ENCODE measurements at regions not wholly inside any gene's neighbourhood (a gene's known extent, or its start where the extent isn't known, plus 50 kb on each side); places are given as distances from the start of the nearest gene placed in this dataset.

GRCh38 chr20:4443016-4443415 is 193.9 kb upstream of the ADRA1D start:
- no peaks in the 10 kb centered on the region for H3K27me3 ChIP-seq (replicated peaks; ENCODE audit: insufficient read depth)
- intact Hi-C loops (cut with DNase I): no loop called here
- no peaks in the 10 kb centered on the region for H3K36me3 ChIP-seq
- H3K9me3 ChIP-seq: no peaks in the 10 kb centered on the region
- H3K27ac ChIP-seq: no peak overlapping the region
- WGBS: 55% methylated on average over 4 of the region's 4 CpGs
- H3K4me3 ChIP-seq: no peak overlapping the region
- no peak for TF ChIP-seq CTCF (IDR thresholded peaks at IDR 0.05)
- no peak for TF ChIP-seq POLR2AphosphoS5 (IDR thresholded peaks at IDR 0.05)
- TF ChIP-seq POLR2A (IDR thresholded peaks at IDR 0.05): no peak
- DNase-seq (ENCODE audit: low spot score): no peak
- no peaks in the 10 kb centered on the region for H3K4me1 ChIP-seq (replicated peaks)

- Histone ChIP-seq H3K4me3 (no peak overlapping the region), H3K9me3 (no peaks in the 10 kb centered on the region), H3K36me3 (no peaks in the 10 kb centered on the region), H3K4me1 (replicated peaks) (no peaks in the 10 kb centered on the region), H3K27me3 (replicated peaks; ENCODE audit: insufficient read depth) (no peaks in the 10 kb centered on the region), H3K27ac (no peak overlapping the region)
- 94% methylated on average over 3 of the region's 3 CpGs for WGBS
- DNase-seq (ENCODE audit: low spot score): no peak
- TF ChIP-seq POLR2A (IDR thresholded peaks at IDR 0.05) (no peak), CTCF (IDR thresholded peaks at IDR 0.05) (no peak), POLR2AphosphoS5 (IDR thresholded peaks at IDR 0.05) (no peak)
- intact Hi-C loops (cut with DNase I): no loop called here
Observed at GRCh38 chr20:4441871-4442270, 192.8 kb upstream of the ADRA1D start.

GRCh38 chr20:4441191-4441590 is 192.1 kb upstream of the ADRA1D start:
- no peak overlapping the region for H3K27ac ChIP-seq
- intact Hi-C loops (cut with DNase I): no loop called here
- DNase-seq (ENCODE audit: low spot score): no peak
- no peaks in the 10 kb centered on the region for H3K27me3 ChIP-seq (replicated peaks; ENCODE audit: insufficient read depth)
- TF ChIP-seq POLR2A (IDR thresholded peaks at IDR 0.05): no peak
- no peak for TF ChIP-seq CTCF (IDR thresholded peaks at IDR 0.05)
- no peak overlapping the region for H3K4me3 ChIP-seq
- 88% methylated on average over 2 of the region's 2 CpGs for WGBS
- H3K9me3 ChIP-seq: no peaks in the 10 kb centered on the region
- no peaks in the 10 kb centered on the region for H3K4me1 ChIP-seq (replicated peaks)
- H3K36me3 ChIP-seq: no peaks in the 10 kb centered on the region

- no peaks in the 10 kb centered on the region for H3K27me3 ChIP-seq (replicated peaks; ENCODE audit: insufficient read depth)
- intact Hi-C loops (cut with DNase I): no loop called here
Observed at GRCh38 chr20:4439461-4439860, 190.4 kb upstream of the ADRA1D start.

More at GRCh38 chr20:4439461-4439860, 190.4 kb upstream of the ADRA1D start:
- H3K36me3 ChIP-seq: no peaks in the 10 kb centered on the region
- TF ChIP-seq POLR2AphosphoS5 (IDR thresholded peaks at IDR 0.05) (no peak), POLR2A (IDR thresholded peaks at IDR 0.05) (no peak), CTCF (IDR thresholded peaks at IDR 0.05) (no peak)
- DNase-seq (ENCODE audit: low spot score): no peak
- no peaks in the 10 kb centered on the region for H3K4me1 ChIP-seq (replicated peaks)
- H3K4me3 ChIP-seq: no peak overlapping the region
- no peak overlapping the region for H3K27ac ChIP-seq
- 80% methylated on average over 5 of the region's 5 CpGs for WGBS
- no peaks in the 10 kb centered on the region for H3K9me3 ChIP-seq
